Epithelial cell of prostate (primary cell): ENCODE measurements at regions not wholly inside any gene's neighbourhood (a gene's known extent, or its start where the extent isn't known, plus 50 kb on each side); places are given as distances from the start of the nearest gene placed in this dataset.

Source experiments
- DNase-seq: peaks from one replicate; pipeline ENCODE4 v3.0.0-alpha.2; 2011; ENCODE audit warnings: low read depth, low spot score
- H3K27ac ChIP-seq: fragments of 450-650 bp; 2 replicates; pipeline ENCODE4 v1.5.1; 2017; ENCODE audit warnings: mild to moderate bottlenecking

DNA sequence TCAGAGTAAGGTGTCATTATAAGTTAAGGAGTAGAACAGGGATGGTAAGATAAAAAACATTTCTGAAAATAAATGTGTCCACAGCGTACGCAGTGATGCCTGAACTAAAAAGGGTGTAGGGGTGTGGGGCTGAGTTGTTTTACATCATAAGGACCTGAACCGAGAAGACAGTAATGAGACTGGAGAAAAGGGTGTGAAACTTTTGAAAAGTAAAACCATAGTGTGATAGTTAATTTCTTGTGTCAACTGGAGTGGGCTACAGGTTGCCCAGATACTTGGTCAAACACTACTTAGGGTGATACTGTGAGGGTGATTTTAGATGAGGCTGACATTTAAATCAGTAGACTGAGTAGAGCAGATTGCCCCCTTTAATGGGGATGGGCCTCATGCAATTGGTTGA is 169.0 kb upstream of the PRPS1L1 start:
- H3K27ac ChIP-seq = no peak overlapping the region
- DNase-seq = no peak

DNA sequence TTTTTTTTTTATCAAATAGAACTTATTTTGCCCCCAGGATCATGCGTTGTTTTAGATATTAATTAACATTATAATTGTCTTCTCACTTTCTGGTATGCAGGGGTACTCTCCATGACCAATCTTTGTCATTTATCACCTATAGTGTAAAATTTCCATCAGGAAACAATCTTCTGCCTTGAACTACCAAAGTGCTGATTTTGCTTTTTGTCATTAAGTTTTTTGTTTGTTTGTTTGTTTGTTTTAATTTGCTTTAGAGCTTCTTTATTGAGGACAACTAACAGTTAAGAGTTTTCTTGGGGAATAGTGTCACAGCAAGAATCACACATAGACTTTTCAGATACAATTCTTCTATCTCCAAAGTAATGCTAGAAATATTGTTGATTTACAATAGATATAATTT is 171.2 kb upstream of the PRPS1L1 start:
- no peak overlapping the region for H3K27ac ChIP-seq
- DNase-seq = no peak

DNA sequence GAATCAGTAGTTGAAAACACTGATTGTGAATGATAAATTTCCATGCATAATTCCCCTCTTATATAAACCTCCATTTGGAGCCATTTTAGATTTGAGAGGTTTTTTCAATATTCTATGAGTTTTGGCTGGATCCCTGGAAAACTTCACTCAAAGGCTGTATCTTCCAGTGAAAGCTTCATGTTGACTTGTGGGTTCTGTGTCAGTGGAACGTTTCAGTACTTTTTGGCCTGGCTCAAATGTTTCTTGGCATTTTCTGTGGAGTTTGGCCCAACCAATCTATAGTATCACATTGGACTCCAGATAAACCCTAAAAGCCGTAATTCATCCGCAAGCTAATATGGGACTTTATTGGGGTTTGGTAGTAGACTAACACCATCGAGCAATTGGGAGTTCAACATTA is 172.6 kb upstream of the PRPS1L1 start:
- DNase-seq = no peak
- no peak overlapping the region for H3K27ac ChIP-seq

DNA sequence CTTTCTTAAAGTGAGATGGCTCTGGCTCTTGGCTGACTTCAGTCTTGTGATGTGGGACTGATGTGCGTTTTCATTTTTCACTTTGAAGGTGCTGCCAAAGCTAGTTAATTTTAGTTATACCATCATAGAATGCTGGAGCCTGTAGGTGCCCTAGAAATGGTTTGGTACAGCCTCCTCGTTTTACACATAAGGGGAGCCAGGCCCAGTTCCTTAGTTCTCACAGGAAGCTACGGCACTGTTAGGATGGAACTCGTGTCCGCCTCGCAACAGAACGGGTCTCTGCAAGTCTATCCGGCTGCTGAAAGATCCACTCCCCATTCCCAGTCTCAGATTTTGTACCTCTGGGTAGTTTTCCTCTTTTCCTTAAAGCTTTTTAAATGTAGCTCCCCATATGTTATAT is 173.2 kb upstream of the PRPS1L1 start:
- no peak for DNase-seq
- H3K27ac ChIP-seq = no peak overlapping the region

DNA sequence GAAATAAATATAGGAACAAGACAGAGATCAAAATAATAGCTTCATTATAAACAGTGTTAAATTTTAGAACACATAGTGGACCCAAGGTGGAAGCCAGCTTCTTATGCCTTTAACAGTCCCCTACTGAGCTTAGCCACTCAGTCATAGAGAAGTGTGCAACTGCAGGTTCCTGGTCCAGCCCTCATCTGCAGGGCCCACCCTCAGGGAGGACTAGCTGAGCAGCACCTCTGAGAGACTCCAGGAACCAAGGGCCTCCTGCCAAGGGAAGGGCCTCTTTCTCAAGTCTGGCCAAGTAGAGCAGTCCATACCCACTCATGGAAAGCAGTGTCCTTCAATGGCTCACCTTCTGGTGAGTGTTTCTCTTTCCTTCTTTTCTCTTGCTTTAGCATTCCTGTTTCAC is 173.7 kb upstream of the PRPS1L1 start:
- no peak for DNase-seq
- H3K27ac ChIP-seq = no peak overlapping the region

DNA sequence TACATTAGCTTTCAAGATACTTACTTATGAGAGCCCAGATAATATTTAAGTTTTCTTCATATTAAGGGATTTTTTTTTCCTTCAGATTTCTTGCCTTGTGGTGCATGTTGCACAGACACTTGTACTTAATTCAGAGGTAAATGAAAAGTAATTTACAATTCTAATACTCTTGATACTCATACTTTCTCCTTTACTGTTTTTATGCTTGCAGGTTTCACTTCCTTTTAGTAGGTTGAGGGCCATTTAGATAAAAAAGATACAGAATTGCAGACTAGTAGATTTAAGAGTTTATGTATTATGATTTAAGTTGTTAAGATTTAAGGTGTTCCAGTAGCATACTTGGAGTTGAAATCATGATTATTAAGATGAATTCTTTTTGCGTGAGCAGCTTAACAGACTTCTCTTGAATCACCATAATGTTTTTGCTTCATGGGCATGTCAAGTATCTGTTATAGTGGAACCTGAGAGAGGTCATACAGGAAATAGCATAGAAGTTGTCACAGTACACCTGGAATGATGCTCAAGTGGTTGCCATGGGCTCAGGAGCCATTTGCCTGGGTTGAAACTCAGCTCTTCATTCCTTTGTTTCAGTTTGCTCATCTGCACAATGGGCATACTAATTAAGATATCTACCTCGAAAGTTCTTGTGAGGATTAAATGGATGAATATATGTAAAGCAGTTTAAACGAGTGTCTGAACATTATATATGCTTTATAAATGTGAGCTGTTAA is 174.8 kb upstream of the PRPS1L1 start:
- DNase-seq = no peak
- H3K27ac ChIP-seq = no peak overlapping the region

DNA sequence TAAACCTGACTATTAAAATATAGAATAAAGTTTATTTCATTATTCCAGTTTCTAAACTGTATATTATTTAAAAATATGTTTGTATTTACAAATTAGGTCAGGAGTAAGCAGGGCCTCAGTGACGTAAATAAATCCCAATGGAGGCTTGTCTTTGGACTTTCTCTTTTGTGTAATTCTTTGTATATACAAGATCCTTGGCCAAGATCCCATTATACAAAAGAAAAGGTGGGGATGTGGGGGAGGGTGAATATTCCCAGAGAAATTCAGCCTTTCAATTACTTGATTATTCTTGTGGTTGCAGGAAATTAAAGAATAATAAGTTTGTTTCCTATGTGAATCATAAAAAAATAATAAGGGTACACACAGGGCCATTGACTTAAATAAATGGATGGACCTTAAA is 178.7 kb upstream of the PRPS1L1 start:
- DNase-seq = no peak
- no peak overlapping the region for H3K27ac ChIP-seq

DNA sequence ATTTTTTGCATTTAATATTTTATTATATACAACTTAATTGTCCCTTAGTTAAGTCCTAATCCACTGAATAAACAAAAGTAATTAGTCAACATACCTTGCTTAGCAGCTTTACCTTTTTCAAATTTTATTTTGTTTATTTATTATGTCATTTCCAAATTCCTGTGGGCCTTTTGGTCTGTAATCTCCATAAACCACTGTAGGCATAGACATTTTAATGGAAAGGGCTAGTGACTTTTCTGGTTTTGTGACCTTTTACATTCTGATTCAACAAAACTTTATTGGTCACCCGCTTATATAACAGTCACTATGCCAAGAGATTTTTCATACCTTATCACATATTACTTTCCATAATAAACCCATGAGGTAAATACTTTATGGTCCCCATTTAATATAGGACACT is 181.3 kb upstream of the PRPS1L1 start:
- H3K27ac ChIP-seq = no peak overlapping the region
- DNase-seq = no peak

DNA sequence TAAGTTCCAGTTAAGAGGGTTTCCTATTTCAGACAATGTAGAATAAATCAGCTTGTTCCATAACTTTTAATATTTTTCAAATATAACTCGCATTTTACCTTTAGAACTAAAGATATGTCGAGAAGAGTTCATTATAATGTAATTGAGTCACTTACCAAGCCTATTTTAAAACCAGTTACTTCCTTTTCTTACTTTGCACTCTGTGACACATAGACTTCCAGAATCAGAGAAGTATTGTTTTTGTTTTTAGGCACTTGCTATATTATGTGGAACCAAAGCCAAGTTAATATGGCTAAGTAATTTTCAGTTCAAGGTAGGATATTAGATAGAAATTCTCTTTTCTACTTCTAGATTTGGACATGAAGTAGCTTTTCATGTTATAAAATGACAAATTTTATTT is 182.7 kb upstream of the PRPS1L1 start:
- no peak for DNase-seq
- H3K27ac ChIP-seq = no peak overlapping the region

DNA sequence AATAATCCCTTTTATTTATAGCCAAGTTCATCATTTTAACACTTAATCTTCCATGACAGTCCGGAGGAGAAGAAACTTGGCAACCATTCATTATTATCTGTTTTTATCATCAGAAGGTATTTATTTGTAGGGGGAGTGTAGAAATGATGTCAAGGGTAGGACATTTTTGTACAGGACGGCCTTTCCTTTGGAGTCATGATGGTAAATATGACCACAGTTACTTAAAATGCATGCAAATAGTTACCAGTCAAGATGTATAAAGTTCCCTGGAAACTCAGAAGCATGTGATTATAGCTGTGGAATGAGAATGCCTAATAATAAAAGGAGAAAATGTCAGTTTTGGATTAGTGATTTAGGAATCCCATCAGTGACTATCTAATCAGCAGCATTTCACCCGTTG is 183.1 kb upstream of the PRPS1L1 start:
- H3K27ac ChIP-seq = no peak overlapping the region
- no peak for DNase-seq

DNA sequence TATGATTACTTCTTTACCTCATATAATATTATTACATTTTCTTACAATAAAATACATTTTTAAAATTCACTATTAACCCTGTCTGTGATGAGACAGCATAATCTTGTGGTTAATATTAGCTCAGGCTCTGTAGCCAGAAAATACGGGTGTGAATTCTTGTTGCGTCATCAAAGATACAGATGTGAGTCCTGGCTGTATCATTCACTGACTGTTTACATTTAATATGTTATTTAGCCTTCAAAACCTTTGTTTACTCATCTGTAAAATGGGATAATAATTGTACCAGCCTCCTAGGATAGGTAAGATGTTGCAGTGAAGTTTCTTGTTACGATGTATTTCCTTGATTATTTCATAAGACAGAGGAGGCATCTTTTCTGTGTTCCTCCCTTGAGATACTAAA is 184.7 kb upstream of the PRPS1L1 start:
- DNase-seq = no peak
- H3K27ac ChIP-seq = no peak overlapping the region

DNA sequence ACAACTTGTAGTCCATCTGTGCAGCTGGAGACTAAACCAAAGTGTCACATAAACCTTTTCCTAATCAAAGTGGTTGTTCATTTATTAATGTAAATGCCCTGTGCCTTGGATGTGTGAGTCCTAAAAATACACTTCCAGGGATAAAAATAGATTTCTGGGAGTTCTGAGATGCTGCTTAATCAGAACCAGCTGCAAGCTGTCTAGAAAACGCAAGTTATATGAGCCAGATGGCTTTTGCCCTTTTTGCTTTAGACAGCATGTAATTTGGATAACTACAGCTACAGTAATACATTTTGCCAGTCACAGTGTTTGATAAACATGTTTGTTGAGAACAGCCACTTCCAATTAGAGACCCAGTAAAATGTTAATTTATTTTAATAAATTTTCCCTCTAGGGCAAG is 185.1 kb upstream of the PRPS1L1 start:
- H3K27ac ChIP-seq = no peak overlapping the region
- DNase-seq = no peak

DNA sequence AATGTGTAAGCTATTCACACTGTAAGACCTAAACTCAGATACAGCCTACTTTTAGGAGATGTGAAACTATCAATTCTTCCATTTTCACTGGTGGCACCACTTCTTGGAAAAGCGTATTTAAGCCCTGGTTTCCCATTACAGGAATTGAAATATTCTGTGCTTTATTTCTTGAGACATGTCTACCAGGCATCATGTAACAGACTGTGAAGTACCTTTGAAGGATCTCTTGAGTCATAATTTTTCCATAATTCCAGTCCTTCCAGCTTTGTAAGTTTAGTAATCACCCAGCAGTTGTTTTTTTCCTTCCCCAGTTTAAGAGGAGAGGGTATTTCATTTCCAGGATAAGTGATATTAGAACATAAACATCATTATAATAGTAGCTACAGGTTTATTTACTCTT is 186.0 kb upstream of the PRPS1L1 start:
- no peak for DNase-seq
- no peak overlapping the region for H3K27ac ChIP-seq

DNA sequence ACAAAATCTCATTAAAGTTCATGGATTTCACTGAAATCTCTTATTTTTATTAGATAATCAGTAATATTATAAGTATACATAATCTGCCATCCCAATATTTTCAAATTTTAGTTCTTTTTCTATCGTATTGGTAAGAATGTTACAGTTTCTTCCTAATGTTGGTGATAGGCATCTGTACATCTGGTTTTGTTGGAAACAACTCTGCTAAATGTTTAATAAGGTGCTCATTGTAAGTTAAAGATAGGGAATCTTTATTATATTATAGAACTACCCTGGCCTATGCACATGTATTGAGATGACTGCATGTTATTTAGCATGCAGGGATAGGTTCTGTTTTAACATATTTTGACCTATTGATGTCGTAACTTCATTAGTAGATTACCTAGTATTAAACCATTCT is 188.6 kb upstream of the PRPS1L1 start:
- no peak for DNase-seq
- H3K27ac ChIP-seq = no peak overlapping the region

DNA sequence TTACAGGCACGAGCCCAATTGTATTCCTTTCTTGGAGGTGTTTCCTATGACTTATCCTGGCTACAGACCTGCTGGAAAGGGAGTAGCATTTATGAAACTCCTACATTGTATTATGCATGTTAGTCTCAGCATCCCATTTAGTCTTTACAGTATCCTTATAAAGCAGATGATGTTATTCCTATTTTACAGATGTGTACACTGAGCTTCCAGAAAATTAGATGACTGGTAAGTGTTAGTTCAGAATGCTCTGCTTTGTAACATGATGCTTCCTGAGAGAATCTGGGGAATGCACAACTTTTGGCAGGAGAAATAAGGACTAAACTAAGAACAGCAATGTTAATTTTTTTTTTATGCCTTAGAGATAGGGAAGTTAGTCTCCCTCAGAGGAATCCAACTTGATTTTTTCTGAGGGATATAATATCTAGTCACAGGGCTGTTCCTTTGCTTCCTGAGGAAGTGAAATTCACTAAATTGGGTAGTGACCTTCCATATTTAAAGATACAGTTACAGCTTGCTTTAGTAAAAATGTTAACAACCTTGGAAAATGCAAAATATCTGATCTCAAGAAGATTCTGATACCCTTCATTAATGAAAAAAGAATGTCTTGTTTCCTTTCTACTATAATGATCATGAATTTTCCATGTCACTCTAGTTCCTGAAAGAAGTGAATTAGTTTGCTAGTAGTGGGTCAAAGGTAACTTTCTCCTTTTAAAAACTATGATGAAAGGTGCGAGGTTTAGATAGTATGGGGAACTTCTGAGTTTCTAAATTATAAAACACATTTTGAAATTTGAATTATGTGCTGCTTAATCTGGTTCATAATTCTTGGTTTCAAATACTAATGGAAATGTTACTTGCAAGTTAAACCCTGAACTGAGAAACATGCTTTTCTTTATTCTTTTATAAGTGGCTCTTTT is 194.0 kb upstream of the PRPS1L1 start:
- no peak overlapping the region for H3K27ac ChIP-seq
- DNase-seq = no peak

DNA sequence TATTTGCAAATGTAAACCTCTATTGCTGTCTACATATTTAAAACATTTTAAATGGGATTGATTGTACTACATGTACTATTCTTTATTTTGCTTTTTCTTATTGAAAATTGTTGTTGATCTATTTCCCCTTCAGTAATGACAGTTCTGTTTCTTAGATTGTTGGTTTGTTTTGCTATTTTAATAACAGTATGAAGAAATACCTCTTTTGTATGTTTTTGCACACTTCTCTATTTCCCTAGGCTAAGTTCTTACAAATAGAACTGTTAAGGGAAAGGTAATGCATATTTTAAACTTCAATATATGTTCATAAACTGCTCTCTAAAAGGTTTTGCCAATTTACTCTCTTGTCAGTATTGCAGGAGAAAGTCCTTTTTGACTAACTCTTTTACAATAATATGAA is 195.0 kb upstream of the PRPS1L1 start:
- no peak for DNase-seq
- H3K27ac ChIP-seq = no peak overlapping the region

DNA sequence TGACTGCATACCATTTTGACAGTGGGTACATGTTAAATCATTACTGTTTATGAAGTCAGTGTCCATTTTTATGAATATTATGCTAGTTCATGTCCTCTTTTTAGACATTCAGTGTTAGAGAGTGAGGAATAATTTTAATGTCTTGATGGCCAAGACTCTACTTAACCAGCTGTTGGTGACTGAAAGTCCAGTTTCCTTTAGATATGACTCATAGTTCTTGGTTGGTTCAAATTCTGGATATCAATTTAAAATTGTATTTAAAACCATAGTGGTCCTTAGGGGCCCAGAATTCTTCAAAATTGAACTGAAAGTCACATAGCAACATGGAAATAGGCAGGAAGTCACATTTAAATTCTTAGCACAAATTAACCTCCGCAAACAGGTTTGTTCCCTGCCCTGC is 196.5 kb upstream of the PRPS1L1 start:
- H3K27ac ChIP-seq = no peak overlapping the region
- no peak for DNase-seq

DNA sequence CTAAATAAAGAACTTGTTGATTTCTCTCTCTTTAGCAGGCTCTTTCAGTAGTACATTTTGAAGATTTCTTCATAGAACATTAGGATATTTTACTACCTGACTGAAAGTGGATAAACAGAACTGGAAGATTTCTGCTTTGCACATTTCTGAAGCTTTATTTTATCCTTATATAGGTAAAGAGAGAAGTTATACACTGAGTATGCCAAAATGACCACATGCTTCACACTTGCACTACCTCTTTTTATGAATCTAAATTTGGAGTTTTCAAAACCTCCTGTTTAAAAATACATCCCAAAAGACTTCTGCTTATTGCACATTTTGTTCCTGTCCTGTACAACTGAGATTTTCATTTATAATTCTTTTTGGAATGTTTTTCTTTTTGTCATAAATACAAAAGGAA is 197.4 kb upstream of the PRPS1L1 start:
- no peak overlapping the region for H3K27ac ChIP-seq
- DNase-seq = no peak

DNA sequence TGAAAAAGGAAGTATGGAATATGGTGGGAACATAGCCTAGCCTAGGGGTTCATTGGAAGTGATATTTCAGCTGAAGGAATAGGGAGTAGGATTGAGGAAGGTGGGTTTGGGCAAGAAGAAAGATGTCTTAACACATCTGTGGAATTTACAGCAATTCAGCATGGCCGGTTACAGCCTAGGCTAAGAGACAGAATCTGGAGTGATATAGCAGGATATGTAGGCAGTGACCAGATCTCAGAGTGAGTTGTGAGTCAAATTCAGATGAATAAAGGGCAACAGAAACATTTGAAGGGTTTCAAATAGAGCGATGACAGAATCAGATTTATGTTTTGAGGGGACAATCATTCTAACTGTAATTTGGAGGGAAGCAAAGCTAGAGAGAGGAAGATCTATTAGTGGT is 199.0 kb upstream of the PRPS1L1 start:
- no peak for DNase-seq
- no peak overlapping the region for H3K27ac ChIP-seq

DNA sequence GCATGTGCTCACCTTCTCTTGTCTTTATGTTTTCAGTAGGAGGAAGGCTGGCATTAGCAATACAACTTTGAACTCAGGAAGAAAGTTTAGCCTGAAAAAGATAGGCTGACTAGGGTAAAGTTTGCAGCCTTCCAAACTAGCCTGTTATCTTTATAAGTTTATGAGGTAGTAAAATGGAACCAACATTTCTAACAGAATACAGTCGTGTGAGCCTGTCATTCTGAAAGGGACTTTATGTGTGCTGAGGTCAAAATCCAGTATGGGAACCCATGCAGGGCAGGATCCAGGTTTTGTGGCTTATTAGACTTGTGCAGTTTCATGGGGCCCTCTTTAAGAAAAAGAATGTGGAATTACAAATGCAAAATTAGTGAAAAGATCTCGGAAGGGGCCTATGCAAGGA is 201.0 kb upstream of the PRPS1L1 start:
- DNase-seq = no peak
- H3K27ac ChIP-seq = no peak overlapping the region

DNA sequence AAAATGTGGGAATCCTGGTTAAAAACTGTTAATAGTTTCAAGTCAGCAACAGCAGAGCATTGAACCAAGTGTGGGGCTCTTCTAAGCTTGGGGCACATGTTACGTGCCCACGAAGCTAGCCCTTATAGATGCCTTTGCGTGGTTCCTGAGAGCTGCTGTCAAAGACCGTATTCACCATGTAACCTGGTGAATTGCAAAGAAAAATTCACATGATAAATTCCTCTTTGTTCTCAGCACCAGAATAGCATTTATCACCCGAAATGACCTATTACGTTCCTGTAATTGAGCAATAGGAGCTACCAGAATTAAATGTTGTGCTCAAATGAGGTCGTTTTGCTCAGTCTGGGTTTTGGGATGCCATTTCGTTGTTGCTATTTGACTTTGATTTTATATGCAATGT is 202.6 kb upstream of the PRPS1L1 start:
- no peak for DNase-seq
- no peak overlapping the region for H3K27ac ChIP-seq

DNA sequence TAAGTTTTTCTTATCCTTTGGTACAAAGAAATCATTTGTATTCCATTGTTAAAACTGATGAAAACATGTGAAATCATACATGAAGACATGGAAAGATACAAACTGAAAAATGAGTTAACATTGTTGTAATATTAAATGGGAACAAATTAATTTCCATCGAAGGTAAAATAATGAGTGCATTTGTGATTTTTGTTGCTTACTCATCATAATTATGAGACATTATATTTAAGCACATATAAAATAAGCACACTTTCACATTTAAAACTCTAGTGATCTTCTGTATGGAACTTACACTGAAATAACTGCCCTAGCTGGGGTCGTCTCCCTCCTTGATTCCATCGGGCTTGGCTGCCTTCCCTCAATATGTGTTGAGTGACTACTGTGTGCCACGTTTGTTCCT is 204.2 kb upstream of the PRPS1L1 start:
- no peak for DNase-seq
- H3K27ac ChIP-seq = no peak overlapping the region
